Dermis microvascular lymphatic vessel endothelial cell (primary cell): ENCODE measurements at regions not wholly inside any gene's neighbourhood (a gene's known extent, or its start where the extent isn't known, plus 50 kb on each side); places are given as distances from the start of the nearest gene placed in this dataset.

Source experiments
- DNase-seq, 2 donors: peaks; one replicate each; pipeline versions ENCODE4 v3.0.0 to v3.0.0-alpha.2; 2010; ENCODE audit warnings: low read depth in 2 of 2

GRCh38 chr2:222058819-222059445 lies 239.9 kb downstream of the PAX3 start:
- no peak for DNase-seq

GRCh38 chr2:222057347-222058073 lies 241.3 kb downstream of the PAX3 start:
- no peak for DNase-seq

- no peak for DNase-seq
Observed at GRCh38 chr2:222055328-222055727, 243.5 kb downstream of the PAX3 start.

- DNase-seq: no peak
Observed at GRCh38 chr2:222054813-222055212, 244.0 kb downstream of the PAX3 start.

GRCh38 chr2:222052934-222053367 lies 245.8 kb downstream of the PAX3 start:
- DNase-seq: no peak

GRCh38 chr2:222050981-222051380 lies 247.8 kb downstream of the PAX3 start:
- no peak for DNase-seq

- no peak for DNase-seq
Observed at GRCh38 chr2:222049946-222050345, 248.9 kb downstream of the PAX3 start.

GRCh38 chr2:222043897-222044296 lies 254.9 kb downstream of the PAX3 start:
- DNase-seq: no peak

- no peak for DNase-seq
Observed at GRCh38 chr2:222042666-222043065, 256.1 kb downstream of the PAX3 start.

GRCh38 chr2:222040333-222040732 lies 258.5 kb downstream of the PAX3 start:
- no peak for DNase-seq

- DNase-seq: no peak
Observed at GRCh38 chr2:222039821-222040220, 259.0 kb downstream of the PAX3 start.

- DNase-seq: no peak
Observed at GRCh38 chr2:222038067-222038802, 260.6 kb downstream of the PAX3 start.

- DNase-seq: no peak
Observed at GRCh38 chr2:222037211-222037610, 261.6 kb downstream of the PAX3 start.

GRCh38 chr2:222034058-222034457 lies 264.7 kb downstream of the PAX3 start:
- no peak for DNase-seq

- no peak for DNase-seq
Observed at GRCh38 chr2:222033541-222033940, 265.3 kb downstream of the PAX3 start.

GRCh38 chr2:222025881-222026271 lies 272.9 kb downstream of the PAX3 start:
- no peak for DNase-seq

- peak; percentile 6 to 37 for DNase-seq
Observed at GRCh38 chr2:222024932-222025880, 273.6 kb downstream of the PAX3 start.

- no peak for DNase-seq
Observed at GRCh38 chr2:222017252-222017850, 281.4 kb downstream of the PAX3 start.

GRCh38 chr2:222013889-222014288 lies 284.9 kb downstream of the PAX3 start:
- no peak for DNase-seq

GRCh38 chr2:222000326-222000725 lies 298.5 kb downstream of the PAX3 start:
- DNase-seq: no peak

- DNase-seq: no peak
Observed at GRCh38 chr2:221999717-222000116, 299.1 kb downstream of the PAX3 start.
